Spleen (tissue), 11 donors: ENCODE measurements at regions not wholly inside any gene's neighbourhood (a gene's known extent, or its start where the extent isn't known, plus 50 kb on each side); places are given as distances from the start of the nearest gene placed in this dataset.

Experiments
- DNase-seq: peaks from one replicate; pipeline ENCODE4 v3.0.0-alpha.2; 2020
- H3K27ac ChIP-seq, 8 donors: fragments of 200-600 bp; sonication (generic) in 7 of 8; 1 replicate in 4 of 8; 2 replicates in 4 of 8; pipeline versions ENCODE4 v1.5.0 to v1.8.0; 2016 to 2021; ENCODE audit warnings: inconsistent platforms in 4 of 8, mild to moderate bottlenecking in 4 of 8, moderate library complexity in 1 of 8
- H3K27me3 ChIP-seq, 7 donors: fragments of 200-600 bp; sonication (generic) in 6 of 7; replicated peaks in 1 of 7; 1 replicate in 4 of 7; 2 replicates in 3 of 7; pipeline versions ENCODE4 v1.5.0 to v1.8.0; 2016 to 2021; ENCODE audit warnings: inconsistent platforms in 3 of 7, mild to moderate bottlenecking in 1 of 7
- H3K36me3 ChIP-seq, 6 donors: fragments of 200-600 bp; sonication (generic) in 5 of 6; 1 replicate in 4 of 6; 2 replicates in 2 of 6; pipeline versions ENCODE4 v1.5.0 to v1.8.0; 2016 to 2021; ENCODE audit warnings: inconsistent platforms in 2 of 6
- H3K4me1 ChIP-seq, 6 donors: fragments of 200-600 bp; sonication (generic) in 5 of 6; 1 replicate in 3 of 6; 2 replicates in 3 of 6; pipeline versions ENCODE4 v1.5.0 to v1.8.0; 2016 to 2021; ENCODE audit warnings: inconsistent platforms in 3 of 6
- H3K4me3 ChIP-seq, 8 donors: fragments of 200-600 bp; sonication (generic) in 7 of 8; 1 replicate in 4 of 8; 2 replicates in 4 of 8; pipeline versions ENCODE4 v1.5.0 to v1.8.0; 2016 to 2021; ENCODE audit warnings: inconsistent platforms in 4 of 8, mild to moderate bottlenecking in 4 of 8, moderate library complexity in 2 of 8
- H3K9me3 ChIP-seq, 8 donors: fragments of 200-600 bp; sonication (generic) in 7 of 8; 1 replicate in 4 of 8; 2 replicates in 4 of 8; pipeline versions ENCODE4 v1.5.0 to v1.8.0; 2016 to 2021; ENCODE audit warnings: inconsistent platforms in 4 of 8
- POLR2A ChIP-seq, 3 donors: fragments of 450-650 bp; IDR thresholded peaks; one replicate each; pipeline ENCODE4 v1.5.1; 2017; ENCODE audit warnings: antibody characterized with exemption in 3 of 3, mild to moderate bottlenecking in 1 of 3
- POLR2AphosphoS5 ChIP-seq, 3 donors: sonication (generic); formaldehyde crosslinking; IDR thresholded peaks; one replicate each; pipeline ENCODE4 v1.5.1; 2017; ENCODE audit warnings: antibody characterized with exemption in 3 of 3
- WGBS, 5 donors: extraction: QIAGEN DNeasy Blood & Tissue Kit in 3 of 5; methylation state at CpG; one replicate each; pipeline versions ENCODE4 v1.1.5 to v1.1.7; 2013 to 2018; 5-methylcytosine and 5-hydroxymethylcytosine counted together
- intact Hi-C: fragments of 100-400 bp; cut with DNase I; formaldehyde crosslinking; loops from one replicate; pipeline ENCODE4 v1.15.0; 2023; ENCODE audit warnings: low total_unique reads
- TF ChIP-seq, protein P1 (sequence below), 11 experiments: fragments of 200-600 bp in 7 of 11; fragments of 450-650 bp in 4 of 11; sonication (generic) in 4 of 11; IDR thresholded peaks in 8 of 11; conservative IDR thresholded peaks in 3 of 11; 1 replicate in 7 of 11; 2 replicates in 4 of 11; pipeline versions ENCODE4 v1.4.0 to v1.8.0; 2016 to 2021; ENCODE audit warnings: antibody characterized with exemption in 11 of 11, inconsistent platforms in 4 of 11, mild to moderate bottlenecking in 1 of 11
- donor health status: healthy with polysubstance abuse.
- donor health status: DM: no; HTN: no; CAD: no; lungs with moderate emphysema.
- donor health status: DM: no; HTN: no; CAD: no.
- donor health status: Bipolar disorder and iron deficiency.
- donor health status: healthy.
- donor health status: DM: no; HTN: no; CAD: no.
- donor health status: DM: yes; HTN: yes; CAD: no.

DNA sequence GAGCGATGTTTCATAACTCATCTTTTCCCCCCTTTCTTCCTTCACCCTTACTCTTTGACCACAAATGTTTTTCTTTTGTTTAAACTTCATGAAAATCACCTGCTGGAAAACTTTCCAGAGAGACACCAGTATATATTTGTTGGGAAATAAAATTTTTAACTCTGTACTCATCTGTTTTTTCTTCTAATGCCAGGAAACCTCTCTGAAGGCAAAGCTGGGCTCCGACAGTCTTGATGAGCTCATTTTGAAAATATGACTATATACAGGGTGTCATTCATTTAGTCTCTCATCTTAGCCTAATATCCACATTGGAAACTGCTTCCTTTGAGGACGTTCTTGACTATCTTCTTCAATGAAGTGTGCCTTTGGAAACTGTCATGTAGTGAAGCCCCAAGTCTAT, 339.6 kb upstream of the ROBO2 start:
- Histone ChIP-seq H3K4me1 (no peaks in the 10 kb centered on the region), H3K27ac (no peak overlapping the region), H3K9me3 (no peaks in the 10 kb centered on the region), H3K4me3 (no peak overlapping the region), H3K27me3 (no peaks in the 10 kb centered on the region), H3K36me3 (no peaks in the 10 kb centered on the region)
- TF ChIP-seq POLR2A (IDR thresholded peaks at IDR 0.05): no peak
- no peak for TF ChIP-seq POLR2AphosphoS5 (IDR thresholded peaks at IDR 0.05)
- TF ChIP-seq, protein P1, sequence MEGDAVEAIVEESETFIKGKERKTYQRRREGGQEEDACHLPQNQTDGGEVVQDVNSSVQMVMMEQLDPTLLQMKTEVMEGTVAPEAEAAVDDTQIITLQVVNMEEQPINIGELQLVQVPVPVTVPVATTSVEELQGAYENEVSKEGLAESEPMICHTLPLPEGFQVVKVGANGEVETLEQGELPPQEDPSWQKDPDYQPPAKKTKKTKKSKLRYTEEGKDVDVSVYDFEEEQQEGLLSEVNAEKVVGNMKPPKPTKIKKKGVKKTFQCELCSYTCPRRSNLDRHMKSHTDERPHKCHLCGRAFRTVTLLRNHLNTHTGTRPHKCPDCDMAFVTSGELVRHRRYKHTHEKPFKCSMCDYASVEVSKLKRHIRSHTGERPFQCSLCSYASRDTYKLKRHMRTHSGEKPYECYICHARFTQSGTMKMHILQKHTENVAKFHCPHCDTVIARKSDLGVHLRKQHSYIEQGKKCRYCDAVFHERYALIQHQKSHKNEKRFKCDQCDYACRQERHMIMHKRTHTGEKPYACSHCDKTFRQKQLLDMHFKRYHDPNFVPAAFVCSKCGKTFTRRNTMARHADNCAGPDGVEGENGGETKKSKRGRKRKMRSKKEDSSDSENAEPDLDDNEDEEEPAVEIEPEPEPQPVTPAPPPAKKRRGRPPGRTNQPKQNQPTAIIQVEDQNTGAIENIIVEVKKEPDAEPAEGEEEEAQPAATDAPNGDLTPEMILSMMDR (IDR thresholded peaks at IDR 0.05 in 8 of 11, conservative IDR thresholded peaks at IDR 0.05 in 3 of 11): no peak
- WGBS, 5 donors: 71 to 87% (median 74%) methylated on average over 3 of the region's 3 CpGs
- no peak for DNase-seq
- intact Hi-C loops: no loop called here

DNA sequence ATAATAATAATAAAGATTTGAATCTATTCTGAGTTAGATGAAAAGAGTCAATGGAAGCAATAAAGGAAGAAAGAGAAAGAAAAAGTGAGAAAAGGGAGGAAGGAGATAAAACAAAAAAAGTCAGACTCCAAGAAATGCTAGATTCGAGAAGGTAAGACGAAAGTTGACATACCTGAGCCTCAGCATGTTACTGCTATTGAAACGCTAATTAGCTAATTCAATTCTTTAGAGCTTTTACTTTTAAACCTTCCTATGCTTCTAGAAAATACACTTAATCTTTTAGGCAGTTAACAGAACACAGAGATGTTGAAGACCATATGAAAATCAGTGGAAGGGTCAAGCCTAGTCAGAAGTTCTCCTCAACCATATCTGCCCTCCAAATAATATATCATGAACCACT, 337.2 kb upstream of the ROBO2 start:
- TF ChIP-seq, protein P1 (IDR thresholded peaks at IDR 0.05 in 8 of 11, conservative IDR thresholded peaks at IDR 0.05 in 3 of 11): no peak
- TF ChIP-seq POLR2A (IDR thresholded peaks at IDR 0.05) (no peak), POLR2AphosphoS5 (IDR thresholded peaks at IDR 0.05) (no peak)
- no peak overlapping the region for H3K27ac ChIP-seq
- intact Hi-C loops: no loop called here
- no peak overlapping the region for H3K4me3 ChIP-seq
- no peaks in the 10 kb centered on the region for H3K4me1 ChIP-seq
- no peaks in the 10 kb centered on the region for H3K27me3 ChIP-seq
- DNase-seq: no peak
- WGBS, 5 donors: 59 to 78% (median 74%) methylated on average over 3 of the region's 3 CpGs
- no peaks in the 10 kb centered on the region for H3K9me3 ChIP-seq
- H3K36me3 ChIP-seq: no peaks in the 10 kb centered on the region

DNA sequence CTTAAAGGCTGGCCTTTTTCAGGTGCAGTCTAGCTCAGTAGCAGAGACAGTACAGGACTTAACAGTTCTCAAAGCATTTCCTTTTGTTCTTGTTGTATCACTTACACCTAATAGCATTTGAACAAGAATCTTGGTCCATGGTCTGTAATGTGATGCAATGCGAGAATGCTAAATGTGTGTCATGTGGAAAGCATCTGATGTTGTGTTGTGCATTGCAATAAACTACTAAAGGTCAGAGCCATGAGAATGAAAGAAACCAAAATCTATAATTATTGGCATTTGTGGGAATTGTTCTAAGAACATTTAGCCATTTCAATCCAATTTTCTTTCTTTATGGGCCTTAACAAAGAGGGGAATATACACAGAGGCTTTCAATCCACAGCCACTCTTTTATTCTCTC, 324.5 kb upstream of the ROBO2 start:
- no peaks in the 10 kb centered on the region for H3K36me3 ChIP-seq
- DNase-seq: no peak
- no peaks in the 10 kb centered on the region for H3K27me3 ChIP-seq
- no peak for TF ChIP-seq POLR2A (IDR thresholded peaks at IDR 0.05)
- TF ChIP-seq, protein P1 (IDR thresholded peaks at IDR 0.05 in 8 of 11, conservative IDR thresholded peaks at IDR 0.05 in 3 of 11): no peak
- TF ChIP-seq POLR2AphosphoS5 (IDR thresholded peaks at IDR 0.05): no peak
- H3K4me1 ChIP-seq: no peaks in the 10 kb centered on the region
- 85 to 94% (median 88%) methylated on average over 1 of the region's 1 CpG for WGBS, 5 donors
- H3K4me3 ChIP-seq: no peak overlapping the region
- intact Hi-C loops: no loop called here
- no peak overlapping the region for H3K27ac ChIP-seq
- H3K9me3 ChIP-seq: peaks cover 0 to 4% (median 0%) of the 10 kb centered on the region in 8 donors

DNA sequence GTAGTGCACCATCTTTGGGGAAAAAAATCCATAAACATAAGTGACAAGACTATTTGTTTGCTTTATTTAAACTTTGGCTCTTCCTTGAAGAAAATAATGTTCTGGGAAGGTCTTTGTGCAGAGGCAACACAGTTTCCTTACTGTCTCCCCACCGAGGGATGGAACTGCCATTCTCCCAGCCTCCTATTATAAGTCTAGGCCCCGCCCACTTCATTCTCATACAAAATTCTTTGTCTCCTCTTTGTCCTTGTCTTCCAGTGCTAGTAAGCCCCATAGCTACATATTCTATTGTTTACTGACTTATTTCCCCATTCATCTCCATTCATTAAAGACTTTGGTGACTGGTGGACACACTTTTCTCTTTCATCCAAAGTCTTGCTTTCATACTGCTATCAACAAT, 316.5 kb upstream of the ROBO2 start:
- no peak overlapping the region for H3K27ac ChIP-seq
- intact Hi-C loops: no loop called here

More for the DNA sequence above, 316.5 kb upstream of the ROBO2 start:
- H3K4me1 ChIP-seq: no peaks in the 10 kb centered on the region
- H3K27me3 ChIP-seq: no peaks in the 10 kb centered on the region
- TF ChIP-seq POLR2A (IDR thresholded peaks at IDR 0.05) (no peak), POLR2AphosphoS5 (IDR thresholded peaks at IDR 0.05) (no peak)
- TF ChIP-seq, protein P1 (IDR thresholded peaks at IDR 0.05 in 8 of 11, conservative IDR thresholded peaks at IDR 0.05 in 3 of 11): no peak
- no peak for DNase-seq
- H3K9me3 ChIP-seq: peaks cover 0 to 5% (median 0%) of the 10 kb centered on the region in 8 donors
- H3K36me3 ChIP-seq: no peaks in the 10 kb centered on the region
- no peak overlapping the region for H3K4me3 ChIP-seq
- 69 to 91% (median 76%) methylated on average over 2 of the region's 2 CpGs for WGBS, 5 donors
